ENCODE measurements at regions not wholly inside any gene's neighbourhood (a gene's known extent, or its start where the extent isn't known, plus 50 kb on each side); places are given as distances from the start of the nearest gene placed in this dataset.
"Not testable (repeated sequence)": the region's sequence is repeated elsewhere in the genome, so short reads cannot be mapped to it uniquely, and the experiment has no call there.

DNA sequence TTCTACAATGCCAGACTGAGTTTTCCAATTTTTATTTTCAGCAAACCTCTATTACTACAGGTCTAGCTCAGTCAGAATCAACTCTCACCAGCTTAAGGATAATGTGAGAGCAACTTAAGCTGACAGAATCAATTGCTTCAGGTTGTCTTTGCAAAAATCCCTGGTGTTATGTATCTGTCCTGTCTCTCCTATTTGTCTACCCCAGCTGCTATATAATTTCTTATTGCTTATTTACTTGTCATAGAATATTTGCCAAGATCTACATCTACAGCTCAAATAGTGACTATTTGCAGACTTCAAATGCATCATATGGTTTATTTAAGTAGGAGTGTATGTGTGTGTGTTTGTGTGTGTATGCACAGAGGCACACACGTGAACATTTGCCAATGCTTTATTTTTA is 54.1 kb downstream of the FOXG1 start:
- H3K36me3 Mint-ChIP-seq (ENCODE audit: low read depth), result no peaks in the 10 kb centered on the region
- no peaks in the 10 kb centered on the region for H3K4me1 Mint-ChIP-seq (ENCODE audit: low read depth)
- H3K27me3 Mint-ChIP-seq (ENCODE audit: low read depth), result no peaks in the 10 kb centered on the region
- H3K27ac Mint-ChIP-seq, result no peak overlapping the region
- H3K4me3 Mint-ChIP-seq, result no peak overlapping the region
- H3K9me3 Mint-ChIP-seq, result peaks cover 15% of the 10 kb centered on the region

GRCh38 chr14:28821993-28822392 is 55.4 kb downstream of the FOXG1 start:
- Mint-ChIP-seq H3K4me3 (no peak overlapping the region), H3K9me3 (peaks cover 15% of the 10 kb centered on the region), H3K4me1 (ENCODE audit: low read depth) (no peaks in the 10 kb centered on the region), H3K27me3 (ENCODE audit: low read depth) (no peaks in the 10 kb centered on the region), H3K36me3 (ENCODE audit: low read depth) (no peaks in the 10 kb centered on the region), H3K27ac (no peak overlapping the region)

- Mint-ChIP-seq H3K9me3 (peaks cover 24% of the 10 kb centered on the region), H3K4me3 (no peak overlapping the region), H3K36me3 (ENCODE audit: low read depth) (no peaks in the 10 kb centered on the region), H3K27me3 (ENCODE audit: low read depth) (no peaks in the 10 kb centered on the region), H3K4me1 (ENCODE audit: low read depth) (no peaks in the 10 kb centered on the region), H3K27ac (no peak overlapping the region)
Measured at GRCh38 chr14:28823245-28823644, 56.7 kb downstream of the FOXG1 start.

- Mint-ChIP-seq H3K4me1 (ENCODE audit: low read depth) (no peaks in the 10 kb centered on the region), H3K4me3 (no peak overlapping the region), H3K36me3 (ENCODE audit: low read depth) (no peaks in the 10 kb centered on the region)
Measured at GRCh38 chr14:28830115-28830534, 63.5 kb downstream of the FOXG1 start.

DNA sequence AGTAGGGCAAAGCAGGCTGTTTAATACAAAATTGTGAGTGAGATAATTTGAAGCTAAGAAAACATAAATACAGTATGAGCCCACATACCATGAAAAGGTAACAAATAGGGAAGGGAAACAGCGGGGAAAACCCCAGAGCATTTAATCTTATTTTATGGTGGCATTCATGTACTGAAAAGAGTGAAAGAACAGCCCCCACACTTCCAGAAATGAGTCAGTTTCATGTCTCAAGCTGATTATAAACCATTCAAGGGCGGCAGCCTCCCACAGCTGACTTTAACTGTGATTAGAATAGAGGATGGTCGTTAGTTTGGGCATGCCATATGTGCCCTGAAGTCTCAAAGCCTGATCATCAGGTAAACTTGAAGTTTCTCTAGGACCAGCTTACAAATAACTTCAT is 64.5 kb downstream of the FOXG1 start:
- Mint-ChIP-seq H3K4me3 (no peak overlapping the region), H3K36me3 (ENCODE audit: low read depth) (no peaks in the 10 kb centered on the region), H3K9me3 (peaks cover 13% of the 10 kb centered on the region), H3K27me3 (ENCODE audit: low read depth) (no peaks in the 10 kb centered on the region), H3K27ac (no peak overlapping the region), H3K4me1 (ENCODE audit: low read depth) (no peaks in the 10 kb centered on the region)

More at GRCh38 chr14:28830115-28830534, 63.5 kb downstream of the FOXG1 start:
- Mint-ChIP-seq H3K9me3 (peaks cover 16% of the 10 kb centered on the region), H3K27ac (no peak overlapping the region), H3K27me3 (ENCODE audit: low read depth) (no peaks in the 10 kb centered on the region)

GRCh38 chr14:28842569-28842968 is 76.0 kb downstream of the FOXG1 start:
- H3K4me3 Mint-ChIP-seq, result not testable (repeated sequence)
- peaks cover 45% of the 10 kb centered on the region for H3K9me3 Mint-ChIP-seq

GRCh38 chr14:28867571-28867970 is 101.0 kb downstream of the FOXG1 start:
- Mint-ChIP-seq H3K27me3 (ENCODE audit: low read depth) (no peaks in the 10 kb centered on the region), H3K9me3 (peaks cover 30% of the 10 kb centered on the region), H3K27ac (no peak overlapping the region), H3K4me1 (ENCODE audit: low read depth) (no peaks in the 10 kb centered on the region), H3K4me3 (no peak overlapping the region), H3K36me3 (ENCODE audit: low read depth) (no peaks in the 10 kb centered on the region)

More at GRCh38 chr14:28842569-28842968, 76.0 kb downstream of the FOXG1 start:
- not testable (repeated sequence) for H3K27ac Mint-ChIP-seq; H3K36me3 Mint-ChIP-seq (ENCODE audit: low read depth); H3K4me1 Mint-ChIP-seq (ENCODE audit: low read depth); H3K27me3 Mint-ChIP-seq (ENCODE audit: low read depth)

DNA sequence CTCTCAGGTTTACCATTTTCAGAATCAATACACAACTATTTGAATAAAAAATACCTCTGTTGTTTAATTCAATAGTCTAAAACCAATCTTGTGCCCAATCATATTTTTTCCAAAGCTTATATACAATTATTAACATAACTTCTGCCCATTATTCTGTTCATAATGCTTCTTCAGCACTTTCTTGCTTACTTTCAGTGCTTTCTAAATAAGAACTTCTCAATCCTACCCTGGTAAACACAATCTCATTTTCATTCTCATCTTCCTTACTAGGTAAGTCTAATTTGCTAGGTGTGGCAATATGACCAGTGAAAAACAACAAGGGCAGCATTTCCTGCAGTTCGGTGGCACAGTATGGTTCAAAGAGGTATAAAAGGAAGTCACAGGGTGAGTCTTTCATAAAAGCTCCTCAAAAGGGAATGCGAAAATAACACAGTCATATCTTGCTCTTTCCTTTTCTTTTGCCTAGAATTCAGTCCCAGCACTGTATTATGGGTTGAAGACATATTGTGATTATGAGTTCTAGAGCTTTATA is 103.5 kb downstream of the FOXG1 start:
- Mint-ChIP-seq H3K36me3 (ENCODE audit: low read depth) (no peaks in the 10 kb centered on the region), H3K27ac (no peak overlapping the region), H3K4me1 (ENCODE audit: low read depth) (no peaks in the 10 kb centered on the region), H3K4me3 (no peak overlapping the region), H3K27me3 (ENCODE audit: low read depth) (no peaks in the 10 kb centered on the region), H3K9me3 (peaks cover 25% of the 10 kb centered on the region)

GRCh38 chr14:28875934-28876571 is 109.5 kb downstream of the FOXG1 start:
- no peaks in the 10 kb centered on the region for H3K36me3 Mint-ChIP-seq (ENCODE audit: low read depth)
- no peaks in the 10 kb centered on the region for H3K27me3 Mint-ChIP-seq (ENCODE audit: low read depth)
- H3K4me3 Mint-ChIP-seq, result no peak overlapping the region
- no peaks in the 10 kb centered on the region for H3K4me1 Mint-ChIP-seq (ENCODE audit: low read depth)
- H3K9me3 Mint-ChIP-seq, result peaks cover 3% of the 10 kb centered on the region
- H3K27ac Mint-ChIP-seq, result no peak overlapping the region

DNA sequence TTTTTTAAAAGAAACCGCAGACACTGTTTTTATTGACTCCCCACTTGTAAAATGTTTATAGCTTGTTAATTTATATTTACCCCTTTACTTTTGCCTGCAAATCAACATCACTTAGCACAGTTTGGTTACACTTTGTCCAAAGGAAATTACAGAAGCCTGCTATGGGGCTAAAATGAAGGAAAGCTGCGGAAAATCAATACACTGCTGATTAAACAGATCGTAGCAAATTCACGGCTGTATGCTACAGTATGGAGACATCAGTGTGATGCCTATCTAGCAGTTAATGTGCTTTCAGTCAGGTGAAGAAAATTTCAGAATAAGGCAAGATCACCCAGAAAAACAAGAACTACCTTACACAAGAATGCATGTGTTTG is 110.0 kb downstream of the FOXG1 start:
- H3K27me3 Mint-ChIP-seq (ENCODE audit: low read depth), result no peaks in the 10 kb centered on the region
- H3K4me1 Mint-ChIP-seq (ENCODE audit: low read depth), result no peaks in the 10 kb centered on the region
- no peak overlapping the region for H3K27ac Mint-ChIP-seq
- H3K9me3 Mint-ChIP-seq, result peaks cover 3% of the 10 kb centered on the region
- no peaks in the 10 kb centered on the region for H3K36me3 Mint-ChIP-seq (ENCODE audit: low read depth)
- H3K4me3 Mint-ChIP-seq, result no peak overlapping the region

DNA sequence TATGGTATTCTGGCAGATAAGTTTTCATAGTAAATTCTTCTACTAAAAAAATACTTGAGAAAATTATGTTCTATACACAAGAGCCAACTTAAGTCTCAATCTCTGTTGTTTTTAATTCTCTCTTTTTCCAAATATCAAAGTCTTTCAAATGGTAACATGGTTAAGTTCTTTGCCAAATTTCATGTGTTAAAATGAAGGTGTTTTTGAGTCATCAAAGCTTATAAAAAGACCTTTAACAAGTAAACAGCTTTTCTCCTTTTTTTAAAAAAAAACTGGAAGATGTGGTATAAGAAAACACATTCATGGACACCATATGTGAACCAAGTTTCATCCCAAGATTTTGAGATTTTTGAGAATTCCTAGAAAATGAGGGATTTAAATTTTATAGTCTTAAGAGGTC is 111.3 kb downstream of the FOXG1 start:
- H3K4me3 Mint-ChIP-seq, result no peak overlapping the region
- H3K27me3 Mint-ChIP-seq (ENCODE audit: low read depth), result no peaks in the 10 kb centered on the region
- no peaks in the 10 kb centered on the region for H3K4me1 Mint-ChIP-seq (ENCODE audit: low read depth)
- H3K36me3 Mint-ChIP-seq (ENCODE audit: low read depth), result no peaks in the 10 kb centered on the region
- no peak overlapping the region for H3K27ac Mint-ChIP-seq
- H3K9me3 Mint-ChIP-seq, result peaks cover 3% of the 10 kb centered on the region

DNA sequence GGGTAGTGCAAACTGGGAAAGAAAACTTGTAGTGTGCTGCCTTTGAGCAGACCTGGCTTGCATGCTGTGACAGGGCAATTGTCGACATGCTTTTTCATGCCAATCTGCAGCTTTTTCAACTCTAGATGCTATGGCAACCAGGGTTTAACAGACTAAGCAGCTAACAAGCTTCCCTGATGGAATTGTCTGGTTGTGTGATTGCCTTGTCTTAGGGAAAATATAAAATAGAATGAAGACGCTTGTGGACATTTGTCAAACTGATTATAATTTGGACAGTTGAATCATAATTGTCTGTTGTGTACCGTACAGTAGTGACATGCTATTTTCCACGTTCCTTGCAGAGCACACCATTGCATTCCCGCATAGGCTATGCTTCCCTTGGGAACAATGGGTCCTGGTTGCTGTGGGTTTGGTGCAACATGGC is 113.0 kb downstream of the FOXG1 start:
- H3K4me1 Mint-ChIP-seq (ENCODE audit: low read depth), result no peaks in the 10 kb centered on the region
- no peaks in the 10 kb centered on the region for H3K27me3 Mint-ChIP-seq (ENCODE audit: low read depth)
- H3K4me3 Mint-ChIP-seq, result no peak overlapping the region
- peaks cover 1% of the 10 kb centered on the region for H3K9me3 Mint-ChIP-seq
- H3K27ac Mint-ChIP-seq, result no peak overlapping the region
- no peaks in the 10 kb centered on the region for H3K36me3 Mint-ChIP-seq (ENCODE audit: low read depth)

DNA sequence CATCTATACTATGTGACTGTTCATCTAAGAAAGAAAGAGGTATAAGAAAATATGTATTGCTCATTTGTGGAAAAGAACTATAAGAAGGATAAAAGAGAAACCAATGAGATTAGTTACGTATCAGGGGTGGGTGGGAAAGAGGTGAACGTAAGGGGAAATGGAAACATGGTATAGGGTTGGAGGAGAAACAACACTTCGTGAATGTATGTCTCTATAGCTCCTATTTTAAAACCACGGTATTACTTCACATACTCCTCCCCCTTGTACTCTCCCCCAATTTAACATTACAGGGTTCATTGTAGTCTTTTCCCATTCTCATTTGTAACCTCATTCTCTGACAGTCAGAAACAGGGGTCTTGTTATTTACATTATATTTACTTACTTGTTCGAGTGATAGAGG is 120.4 kb downstream of the FOXG1 start:
- no peaks in the 10 kb centered on the region for H3K27me3 Mint-ChIP-seq (ENCODE audit: low read depth)
- no peak overlapping the region for H3K4me3 Mint-ChIP-seq
- no peaks in the 10 kb centered on the region for H3K4me1 Mint-ChIP-seq (ENCODE audit: low read depth)
- H3K9me3 Mint-ChIP-seq, result peaks cover 14% of the 10 kb centered on the region
- H3K27ac Mint-ChIP-seq, result no peak overlapping the region
- no peaks in the 10 kb centered on the region for H3K36me3 Mint-ChIP-seq (ENCODE audit: low read depth)

DNA sequence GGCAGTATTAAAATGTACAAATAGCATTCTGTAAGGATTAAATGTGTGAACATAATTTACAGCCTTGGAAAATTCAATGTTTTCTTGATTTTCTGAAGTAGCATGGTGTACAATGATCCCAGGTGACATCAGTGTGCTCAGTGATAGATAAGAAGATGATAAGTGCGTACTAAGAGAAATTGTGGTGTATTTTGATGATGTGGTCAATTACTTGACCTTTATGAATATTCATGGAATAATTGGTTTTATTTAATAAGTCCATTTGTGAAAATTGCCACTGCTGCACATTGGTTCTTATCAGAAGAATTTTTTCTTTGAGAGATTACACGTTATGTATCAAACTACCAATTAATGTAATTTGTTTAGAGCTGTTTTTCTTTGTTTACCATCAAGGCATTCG is 128.8 kb downstream of the FOXG1 start:
- Mint-ChIP-seq H3K4me3 (no peak overlapping the region), H3K4me1 (ENCODE audit: low read depth) (no peaks in the 10 kb centered on the region), H3K36me3 (ENCODE audit: low read depth) (no peaks in the 10 kb centered on the region), H3K27ac (no peak overlapping the region), H3K27me3 (ENCODE audit: low read depth) (no peaks in the 10 kb centered on the region), H3K9me3 (peaks cover 4% of the 10 kb centered on the region)

GRCh38 chr14:28896337-28896736 is 129.8 kb downstream of the FOXG1 start:
- H3K27me3 Mint-ChIP-seq (ENCODE audit: low read depth), result no peaks in the 10 kb centered on the region
- no peaks in the 10 kb centered on the region for H3K4me1 Mint-ChIP-seq (ENCODE audit: low read depth)

GRCh38 chr14:28901631-28902030 is 135.0 kb downstream of the FOXG1 start:
- H3K4me1 Mint-ChIP-seq (ENCODE audit: low read depth), result no peaks in the 10 kb centered on the region
- H3K4me3 Mint-ChIP-seq, result no peak overlapping the region
- no peak overlapping the region for H3K27ac Mint-ChIP-seq
- H3K27me3 Mint-ChIP-seq (ENCODE audit: low read depth), result no peaks in the 10 kb centered on the region
- H3K36me3 Mint-ChIP-seq (ENCODE audit: low read depth), result no peaks in the 10 kb centered on the region
- H3K9me3 Mint-ChIP-seq, result peaks cover 5% of the 10 kb centered on the region

More at GRCh38 chr14:28896337-28896736, 129.8 kb downstream of the FOXG1 start:
- Mint-ChIP-seq H3K27ac (no peak overlapping the region), H3K4me3 (no peak overlapping the region), H3K9me3 (peaks cover 4% of the 10 kb centered on the region), H3K36me3 (ENCODE audit: low read depth) (no peaks in the 10 kb centered on the region)
